ENCODE measurements at regions not wholly inside any gene's neighbourhood (a gene's known extent, or its start where the extent isn't known, plus 50 kb on each side); places are given as distances from the start of the nearest gene placed in this dataset.

GRCh38 chr3:189554868-189555557 lies 76.2 kb upstream of the TP63 start:
- TF ChIP-seq CTCF (tag by site-specific recombination; IDR thresholded peaks at IDR 0.05) (no peak), MEIS1 (CRISPR knock-in tag; IDR thresholded peaks at IDR 0.05; ENCODE audit: borderline replicate concordance) (no peak), BCL11A (tag by site-specific recombination; IDR thresholded peaks at IDR 0.05; ENCODE audit: low read depth) (no peak), REST (tag by site-specific recombination; IDR thresholded peaks at IDR 0.05) (no peak), ZNF19 (tag by site-specific recombination; IDR thresholded peaks at IDR 0.05; ENCODE audit: low read depth) (no peak), ZNF529 (tag by site-specific recombination; IDR thresholded peaks at IDR 0.05; ENCODE audit: insufficient replicate concordance) (no peak), HIC1 (tag by site-specific recombination; IDR thresholded peaks at IDR 0.05) (no peak), ZNF24 (tag by site-specific recombination; IDR thresholded peaks at IDR 0.05) (no peak), ZNF398 (tag by site-specific recombination; IDR thresholded peaks at IDR 0.05) (no peak), ZNF350 (tag by site-specific recombination; IDR thresholded peaks at IDR 0.05) (no peak), ZNF704 (tag by site-specific recombination; IDR thresholded peaks at IDR 0.05) (no peak), ZNF843 (tag by site-specific recombination; IDR thresholded peaks at IDR 0.05) (no peak), ZNF404 (tag by site-specific recombination; IDR thresholded peaks at IDR 0.05) (no peak)

Data from HEK293 (cell line).